NT2/D1 (cell line): ENCODE measurements at regions not wholly inside any gene's neighbourhood (a gene's known extent, or its start where the extent isn't known, plus 50 kb on each side); places are given as distances from the start of the nearest gene placed in this dataset.

ENCODE experiments used
- SUZ12 ChIP-seq: IDR thresholded peaks from 2 replicates; pipeline ENCODE4 v1.6.1; 2011; ENCODE audit not compliant: insufficient read length, insufficient read depth; ENCODE audit errors: extremely low read depth
- YY1 ChIP-seq: IDR thresholded peaks from 2 replicates; pipeline ENCODE4 v1.6.1; 2011; ENCODE audit not compliant: insufficient read length, insufficient read depth
- ZNF274 ChIP-seq: IDR thresholded peaks from 2 replicates; pipeline ENCODE4 v1.6.1; 2011; ENCODE audit warnings: mild to moderate bottlenecking, low read depth, low read length

DNA sequence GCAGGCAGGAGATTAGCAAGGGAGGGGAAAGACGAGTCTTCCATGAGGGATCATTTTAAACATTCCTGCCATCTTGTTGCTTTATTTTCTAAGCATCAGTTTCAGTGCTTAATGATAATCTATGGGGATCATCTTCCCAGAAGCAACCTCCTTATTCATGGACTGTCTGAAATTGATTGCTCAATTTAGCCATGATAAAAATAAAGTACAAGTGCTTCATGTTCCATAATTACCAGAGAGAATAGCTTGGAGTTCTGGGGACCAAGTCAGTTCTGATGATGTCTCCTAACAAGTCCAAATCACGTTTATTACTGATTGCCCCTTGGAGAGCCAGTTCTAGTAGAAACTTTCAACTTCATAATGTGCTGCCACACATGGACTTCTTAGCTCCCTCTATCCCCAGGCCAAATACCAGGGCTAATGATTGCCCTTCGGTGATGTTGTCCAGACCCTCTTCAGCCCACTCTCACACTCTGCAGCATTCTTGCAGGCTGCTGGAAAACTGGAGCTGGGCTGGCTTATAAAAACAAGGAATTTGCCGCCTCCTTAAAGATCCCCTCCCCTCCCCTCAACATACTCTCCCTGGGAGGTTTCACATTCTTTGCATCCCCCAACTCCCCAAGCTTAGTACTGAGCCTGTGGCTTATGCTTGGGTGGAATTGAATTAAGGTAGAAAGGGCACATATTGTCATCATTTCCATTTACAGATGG, 222.1 kb upstream of the ADAMTS9 start:
- TF ChIP-seq ZNF274 (no peak), YY1 (no peak), SUZ12 (no peak)
